Common myeloid progenitor, CD34-positive (primary cell): ENCODE measurements at regions not wholly inside any gene's neighbourhood (a gene's known extent, or its start where the extent isn't known, plus 50 kb on each side); places are given as distances from the start of the nearest gene placed in this dataset.

Source experiments
- CTCF ChIA-PET: fragments of 350-600 bp; sonication (Branson Sonifier 250); formaldehyde crosslinking; loops from one replicate; lab custom pipeline; 2021; ENCODE audit warnings: antibody characterized with exemption; lab: Charles Lee
- POLR2A ChIA-PET: fragments of 350-600 bp; sonication (Branson Sonifier 250); formaldehyde crosslinking; loops from one replicate; lab custom pipeline; 2021; ENCODE audit warnings: antibody characterized with exemption; lab: Charles Lee
- DNase-seq, 3 donors: peaks; one replicate each; pipeline versions ENCODE4 v3.0.0 to v3.0.0-alpha.2; 2013
- H3K27ac ChIP-seq, 2 experiments: 1 replicate in 1 of 2; 2 replicates in 1 of 2; pipeline ENCODE4 v1.7.0; 2013; ENCODE audit warnings: inconsistent platforms in 2 of 2, low read length in 2 of 2, mild to moderate bottlenecking in 2 of 2, low read depth in 1 of 2, moderate library complexity in 1 of 2; ENCODE audit not compliant: severe bottlenecking in 2 of 2, insufficient read depth in 1 of 2, poor library complexity in 1 of 2
- H3K27me3 ChIP-seq, 5 experiments: replicated peaks in 2 of 5; 1 replicate in 3 of 5; 2 replicates in 2 of 5; pipeline versions ENCODE4 v1.6.1 to v1.7.0; 2013; ENCODE audit warnings: low read length in 4 of 5, mild to moderate bottlenecking in 2 of 5, moderate library complexity in 2 of 5, inconsistent platforms in 1 of 5; ENCODE audit not compliant: insufficient read depth in 5 of 5, control insufficient read depth in 4 of 5
- H3K36me3 ChIP-seq, 4 experiments: 1 replicate in 2 of 4; 2 replicates in 2 of 4; pipeline versions ENCODE4 v1.6.1 to v1.7.0; 2013; ENCODE audit warnings: low read length in 3 of 4, control low read depth in 1 of 4, mild to moderate bottlenecking in 1 of 4; ENCODE audit not compliant: control insufficient read depth in 4 of 4, insufficient read depth in 4 of 4
- H3K4me1 ChIP-seq, 4 experiments: 1 replicate in 3 of 4; 2 replicates in 1 of 4; pipeline versions ENCODE4 v1.6.1 to v1.7.1; 2013; ENCODE audit warnings: low read length in 3 of 4, mild to moderate bottlenecking in 3 of 4, control low read depth in 1 of 4, inconsistent platforms in 1 of 4, moderate library complexity in 1 of 4; ENCODE audit not compliant: control insufficient read depth in 4 of 4, insufficient read depth in 4 of 4; ENCODE audit errors: control extremely low read depth in 1 of 4
- H3K4me3 ChIP-seq, 7 experiments: 1 replicate in 4 of 7; 2 replicates in 3 of 7; pipeline versions ENCODE4 v1.5.1 to v1.7.0; 2013; ENCODE audit warnings: mild to moderate bottlenecking in 7 of 7, low read length in 6 of 7, moderate library complexity in 6 of 7, inconsistent platforms in 2 of 7, low read depth in 2 of 7, control low read depth in 1 of 7; ENCODE audit not compliant: insufficient read depth in 4 of 7, control insufficient read depth in 1 of 7; ENCODE audit errors: extremely low read depth in 1 of 7
- H3K9me3 ChIP-seq, 5 experiments: 1 replicate in 4 of 5; 2 replicates in 1 of 5; pipeline versions ENCODE4 v1.6.1 to v1.7.1; 2013; ENCODE audit warnings: low read length in 4 of 5, mild to moderate bottlenecking in 2 of 5, inconsistent platforms in 1 of 5, low read depth in 1 of 5, moderate library complexity in 1 of 5; ENCODE audit not compliant: control insufficient read depth in 4 of 5, insufficient read depth in 2 of 5; ENCODE audit errors: control extremely low read depth in 1 of 5
- WGBS: methylation state at CpG from one replicate; pipeline ENCODE4 v1.1.5; 2013; ENCODE audit not compliant: insufficient coverage; 5-methylcytosine and 5-hydroxymethylcytosine counted together

DNA sequence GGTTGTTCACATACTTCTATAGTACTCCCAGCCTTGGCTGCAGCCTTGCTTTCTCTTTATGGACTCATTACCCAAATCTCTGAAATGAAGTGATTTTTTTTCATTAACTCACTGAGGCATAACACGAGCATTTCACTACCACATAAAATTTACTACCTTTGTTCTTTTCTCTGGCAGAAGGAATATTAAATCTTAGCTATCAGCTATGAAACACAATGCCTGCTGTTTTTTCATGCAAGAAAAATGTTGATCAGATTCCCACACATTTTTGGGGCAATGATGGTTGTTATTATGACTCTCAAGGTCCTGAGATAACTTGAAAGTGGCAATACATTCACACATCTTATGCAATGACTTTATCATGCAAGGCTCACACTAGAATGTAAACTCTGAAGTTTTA is 225.3 kb upstream of the ATP2B1 start:
- WGBS: 80% methylated on average over 1 of the region's 1 CpG
- ChIA-PET POLR2A (no interaction called here), CTCF (no interaction called here)
- Histone ChIP-seq H3K4me3 (no peak overlapping the region), H3K36me3 (no peaks in the 10 kb centered on the region), H3K9me3 (no peaks in the 10 kb centered on the region), H3K27ac (no peak overlapping the region), H3K27me3 (no peaks in the 10 kb centered on the region), H3K4me1 (peaks cover 0 to 9% (median 5%) of the 10 kb centered on the region in 4 experiments)
- no peak for DNase-seq

DNA sequence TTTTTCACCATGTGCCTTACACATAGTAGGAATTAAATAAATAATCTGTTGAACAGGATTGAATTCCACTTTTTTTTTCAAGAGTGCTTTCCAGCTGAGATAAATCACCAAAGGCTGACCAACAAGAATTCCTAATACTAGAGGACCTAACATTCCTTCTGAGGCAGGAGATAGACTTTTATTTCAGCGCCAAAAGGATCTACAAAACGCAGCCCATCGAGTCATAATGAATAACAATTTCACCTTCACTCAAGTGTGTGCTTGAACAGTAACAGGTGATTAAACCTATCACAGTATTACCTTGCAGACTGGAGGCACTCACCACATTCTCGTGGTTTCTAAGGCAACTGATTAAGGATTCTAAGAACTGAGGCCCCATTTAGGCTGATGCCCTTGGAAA is 224.3 kb upstream of the ATP2B1 start:
- DNase-seq: no peak
- 87% methylated on average over 3 of the region's 4 CpGs for WGBS
- H3K9me3 ChIP-seq: no peaks in the 10 kb centered on the region
- ChIA-PET POLR2A (no interaction called here), CTCF (no interaction called here)
- peaks cover 0 to 9% (median 5%) of the 10 kb centered on the region in 4 experiments for H3K4me1 ChIP-seq
- H3K27me3 ChIP-seq: no peaks in the 10 kb centered on the region
- no peaks in the 10 kb centered on the region for H3K36me3 ChIP-seq
- H3K4me3 ChIP-seq: no peak overlapping the region
- no peak overlapping the region for H3K27ac ChIP-seq

DNA sequence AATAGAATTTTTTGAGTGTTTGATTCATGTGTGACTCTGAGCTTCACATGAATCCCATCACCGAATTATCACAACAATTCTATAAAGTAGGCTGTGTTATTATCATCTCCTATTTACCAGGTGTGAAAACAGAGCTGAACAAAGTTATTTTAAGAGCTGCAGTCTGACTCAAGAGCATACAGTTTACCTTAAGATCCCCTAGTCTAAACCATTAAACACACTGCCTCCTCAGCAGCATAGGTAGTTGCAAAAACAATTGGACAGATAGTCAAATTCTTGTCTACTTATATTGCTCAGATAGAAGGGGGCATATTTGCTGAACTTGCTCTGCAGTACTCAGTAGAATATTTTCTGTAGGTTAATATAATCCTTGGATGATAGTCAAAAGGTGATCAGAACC is 219.8 kb upstream of the ATP2B1 start:
- no peak overlapping the region for H3K4me3 ChIP-seq
- H3K9me3 ChIP-seq: no peaks in the 10 kb centered on the region
- H3K27me3 ChIP-seq: no peaks in the 10 kb centered on the region
- H3K27ac ChIP-seq: no peak overlapping the region
- ChIA-PET POLR2A (no interaction called here), CTCF (interaction anchor here (0.9 to 1.4 kb wide), 3 partner anchors 10 kb away, joined by 4 read pairs; no protein-coding TSS in a partner anchor)
- H3K4me1 ChIP-seq: peaks cover 0 to 11% (median 5%) of the 10 kb centered on the region in 4 experiments
- no CpG with 5 or more reads among the region's 1 CpG for WGBS
- no peak for DNase-seq
- H3K36me3 ChIP-seq: no peaks in the 10 kb centered on the region

DNA sequence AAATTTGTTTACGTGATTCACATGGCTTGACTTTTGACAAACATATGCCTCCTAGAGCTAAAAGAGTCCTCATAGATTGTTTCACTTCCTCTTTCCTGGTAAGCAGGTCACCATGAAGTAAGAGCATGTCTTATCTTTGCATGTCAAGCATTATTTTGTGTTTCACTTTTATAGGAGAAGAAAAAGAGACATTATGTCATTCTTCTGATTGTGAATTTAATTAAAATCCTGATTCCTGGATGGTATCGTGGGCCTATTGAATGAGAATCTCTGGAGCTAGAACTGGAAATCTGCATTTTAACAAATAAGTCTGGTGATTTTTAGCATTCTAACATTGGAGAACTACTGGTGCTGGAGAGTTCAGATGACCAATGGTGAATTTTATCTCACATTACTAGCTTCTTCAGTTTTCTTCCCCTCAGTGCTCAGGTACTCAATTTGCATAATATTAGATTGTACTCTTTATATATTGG is 218.6 kb upstream of the ATP2B1 start:
- H3K36me3 ChIP-seq: no peaks in the 10 kb centered on the region
- POLR2A ChIA-PET: interaction anchor here (1.0 kb wide), 1 partner anchor 9 kb away, joined by 3 read pairs; no protein-coding TSS in a partner anchor
- peaks cover 0 to 9% (median 5%) of the 10 kb centered on the region in 4 experiments for H3K4me1 ChIP-seq
- CTCF ChIA-PET: interaction anchor here (1.1 to 1.4 kb wide), 2 partner anchors 8 to 11 kb away, joined by 4 read pairs; no protein-coding TSS in a partner anchor
- peak; percentile 60 to 91 (median 84) for DNase-seq
- H3K27me3 ChIP-seq: no peaks in the 10 kb centered on the region
- WGBS: no CpG with 5 or more reads among the region's 2 CpGs
- H3K9me3 ChIP-seq: no peaks in the 10 kb centered on the region
- peak overlapping the region in 1 of 2 experiments; percentile 16 for H3K27ac ChIP-seq
- H3K4me3 ChIP-seq: no peak overlapping the region

DNA sequence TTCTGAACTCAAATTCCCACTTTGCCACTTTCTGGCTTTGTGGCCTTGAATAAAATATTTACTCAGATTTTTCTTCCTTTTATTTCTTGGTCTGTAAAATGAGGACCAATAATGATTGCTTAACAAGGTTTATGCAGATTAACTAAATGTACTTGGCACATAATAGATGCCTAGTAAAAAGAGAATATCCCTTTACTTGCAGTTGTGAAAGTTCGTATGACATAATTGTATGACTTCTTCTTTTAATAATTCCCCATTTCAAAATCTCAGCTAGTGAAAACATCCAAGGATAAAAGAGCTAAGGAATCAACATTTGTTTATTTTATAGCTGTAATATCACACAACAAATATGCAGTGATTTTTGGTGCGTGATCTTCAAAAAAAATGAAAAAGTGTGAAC is 215.6 kb upstream of the ATP2B1 start:
- no peaks in the 10 kb centered on the region for H3K36me3 ChIP-seq
- ChIA-PET CTCF (no interaction called here), POLR2A (no interaction called here)
- H3K27ac ChIP-seq: no peak overlapping the region
- H3K27me3 ChIP-seq: no peaks in the 10 kb centered on the region
- peaks cover 0 to 9% (median 5%) of the 10 kb centered on the region in 4 experiments for H3K4me1 ChIP-seq
- H3K9me3 ChIP-seq: no peaks in the 10 kb centered on the region
- no CpG with 5 or more reads among the region's 2 CpGs for WGBS
- DNase-seq: no peak
- H3K4me3 ChIP-seq: no peak overlapping the region

DNA sequence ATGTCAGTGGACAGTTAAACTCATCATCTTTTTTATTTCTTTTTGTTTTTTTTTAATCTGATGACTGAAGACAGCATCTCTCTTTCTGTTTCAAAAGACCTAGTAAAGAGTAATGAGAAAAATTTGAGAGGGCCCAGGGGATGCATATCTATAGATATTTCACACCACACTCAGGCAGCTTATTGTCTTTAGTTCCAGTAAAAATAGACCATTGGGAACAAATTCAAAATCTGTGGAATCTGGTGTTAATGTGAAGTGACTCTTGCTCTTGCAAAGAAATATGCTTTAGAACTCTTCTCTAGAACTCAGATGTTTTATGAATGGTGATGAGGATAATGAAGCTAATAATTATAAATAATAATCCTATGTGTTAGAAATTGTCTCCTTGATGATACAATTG is 214.5 kb upstream of the ATP2B1 start:
- Histone ChIP-seq H3K36me3 (no peaks in the 10 kb centered on the region), H3K9me3 (no peaks in the 10 kb centered on the region), H3K4me3 (no peak overlapping the region), H3K27ac (no peak overlapping the region), H3K27me3 (no peaks in the 10 kb centered on the region), H3K4me1 (peaks cover 0 to 11% (median 8%) of the 10 kb centered on the region in 4 experiments)
- no peak for DNase-seq
- CTCF ChIA-PET: no interaction called here
- POLR2A ChIA-PET: no interaction called here

DNA sequence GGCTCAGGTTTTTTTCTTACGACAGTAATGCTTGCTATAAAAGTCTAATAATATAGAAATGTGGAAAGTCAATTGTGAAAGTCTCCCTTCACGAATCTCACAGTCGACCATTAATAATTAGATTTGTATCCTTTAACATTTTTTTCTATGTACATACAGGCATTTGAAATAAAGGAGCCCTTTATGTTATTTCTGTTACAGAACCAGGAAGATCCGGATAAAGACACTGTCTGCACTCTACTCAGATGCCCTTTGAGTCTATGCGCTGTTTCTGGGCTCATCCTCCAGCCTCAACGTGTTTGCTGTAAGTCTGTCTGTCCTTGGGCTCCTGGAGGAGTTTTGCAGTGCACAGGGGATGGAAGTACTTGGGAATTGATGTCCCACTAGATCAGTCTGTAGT is 212.2 kb upstream of the ATP2B1 start:
- CTCF ChIA-PET: interaction anchor here (0.6 kb wide), 1 partner anchor 1077 kb away, joined by 3 read pairs; no protein-coding TSS in a partner anchor
- H3K9me3 ChIP-seq: no peaks in the 10 kb centered on the region
- POLR2A ChIA-PET: no interaction called here
- peaks cover 0 to 6% (median 2%) of the 10 kb centered on the region in 4 experiments for H3K4me1 ChIP-seq
- H3K27me3 ChIP-seq: no peaks in the 10 kb centered on the region
- H3K4me3 ChIP-seq: no peak overlapping the region
- DNase-seq: no peak
- H3K36me3 ChIP-seq: no peaks in the 10 kb centered on the region
- no peak overlapping the region for H3K27ac ChIP-seq
- WGBS: 100% methylated on average over 3 of the region's 6 CpGs
